Smooth muscle cell (in vitro differentiated cells): ENCODE measurements at regions not wholly inside any gene's neighbourhood (a gene's known extent, or its start where the extent isn't known, plus 50 kb on each side); places are given as distances from the start of the nearest gene placed in this dataset.

Source experiments
- DNase-seq: peaks from one replicate; lab custom pipeline; 2025; ENCODE audit not compliant: unreplicated experiment; lab: John Stamatoyannopoulos, UW
- H2AFZ ChIP-seq: fragments of 200-600 bp; sonication (generic); 2 replicates; pipeline ENCODE4 v1.6.0; 2016; ENCODE audit warnings: antibody characterized with exemption, low read depth, mild to moderate bottlenecking
- H3F3A ChIP-seq: fragments of 200-600 bp; sonication (generic); 2 replicates; pipeline ENCODE4 v1.6.0; 2017; ENCODE audit warnings: antibody characterized with exemption, low read depth
- H3K27ac ChIP-seq: fragments of 200-600 bp; sonication (generic); 2 replicates; pipeline ENCODE4 v1.5.1; 2016; ENCODE audit warnings: low read depth, mild to moderate bottlenecking
- H3K27me3 ChIP-seq: fragments of 200-600 bp; sonication (generic); 2 replicates; pipeline ENCODE4 v1.6.1; 2016; ENCODE audit warnings: low read depth, mild to moderate bottlenecking
- H3K36me3 ChIP-seq: fragments of 200-600 bp; sonication (generic); 2 replicates; pipeline ENCODE4 v1.5.1; 2016; ENCODE audit warnings: low read depth
- H3K4me1 ChIP-seq: fragments of 200-600 bp; sonication (generic); 2 replicates; pipeline ENCODE4 v1.5.1; 2016; ENCODE audit warnings: low read depth
- H3K4me2 ChIP-seq: fragments of 200-600 bp; sonication (generic); 2 replicates; pipeline ENCODE4 v1.6.0; 2016; ENCODE audit warnings: mild to moderate bottlenecking
- H3K4me3 ChIP-seq: fragments of 200-600 bp; sonication (generic); 2 replicates; pipeline ENCODE4 v1.5.1; 2016; ENCODE audit warnings: mild to moderate bottlenecking
- H3K79me2 ChIP-seq: fragments of 200-600 bp; sonication (generic); 2 replicates; pipeline ENCODE4 v1.6.0; 2016; ENCODE audit warnings: low read depth, mild to moderate bottlenecking
- H3K9ac ChIP-seq: fragments of 200-600 bp; sonication (generic); 2 replicates; pipeline ENCODE4 v1.6.0; 2016; ENCODE audit warnings: low read depth
- H3K9me3 ChIP-seq: fragments of 200-600 bp; sonication (generic); replicated peaks from 2 replicates; pipeline ENCODE4 v1.5.1; 2016; ENCODE audit warnings: low read depth
- H4K20me1 ChIP-seq: fragments of 200-600 bp; sonication (generic); 2 replicates; pipeline ENCODE4 v1.6.0; 2016; ENCODE audit warnings: low read depth
- WGBS: methylation state at CpG from one replicate; pipeline ENCODE4 v1.1.7; 2016; ENCODE audit warnings: low lambda C conversion rate; 5-methylcytosine and 5-hydroxymethylcytosine counted together
- TF ChIP-seq, protein P1 (sequence below): fragments of 200-600 bp; sonication (generic); IDR thresholded peaks from 2 replicates; pipeline ENCODE4 v1.5.1; 2017; ENCODE audit warnings: borderline replicate concordance, mild to moderate bottlenecking, antibody characterized with exemption; ENCODE audit not compliant: insufficient read depth, poor library complexity, severe bottlenecking

DNA sequence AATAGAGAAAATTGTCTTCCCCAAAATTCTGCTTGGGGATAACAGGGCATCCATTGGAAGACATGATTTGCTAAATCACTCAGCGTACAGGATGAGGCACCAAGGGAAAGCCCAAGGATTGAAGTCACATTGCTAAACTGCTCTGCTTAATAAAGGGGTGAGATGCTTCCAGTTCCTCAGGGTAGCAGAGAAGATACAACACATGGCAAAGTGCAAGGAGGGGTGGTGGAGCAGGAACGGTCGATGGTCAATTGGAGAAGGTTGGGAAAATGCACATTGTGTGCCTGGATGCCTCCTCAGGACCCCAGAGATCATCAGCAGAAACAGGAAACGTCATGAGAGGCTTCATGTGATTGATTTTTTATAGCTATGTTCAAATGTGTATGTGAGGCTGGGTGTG is 116.3 kb upstream of the SOX1 start:
- Histone ChIP-seq H4K20me1 (no peaks in the 10 kb centered on the region), H3K27ac (no peak overlapping the region), H2AFZ (no peak overlapping the region), H3K79me2 (no peaks in the 10 kb centered on the region), H3K9ac (no peak overlapping the region), H3K4me3 (no peak overlapping the region), H3K4me2 (no peak overlapping the region), H3K4me1 (no peaks in the 10 kb centered on the region), H3K36me3 (no peaks in the 10 kb centered on the region), H3F3A (no peaks in the 10 kb centered on the region), H3K27me3 (no peaks in the 10 kb centered on the region), H3K9me3 (no peaks in the 10 kb centered on the region)
- TF ChIP-seq, protein P1, sequence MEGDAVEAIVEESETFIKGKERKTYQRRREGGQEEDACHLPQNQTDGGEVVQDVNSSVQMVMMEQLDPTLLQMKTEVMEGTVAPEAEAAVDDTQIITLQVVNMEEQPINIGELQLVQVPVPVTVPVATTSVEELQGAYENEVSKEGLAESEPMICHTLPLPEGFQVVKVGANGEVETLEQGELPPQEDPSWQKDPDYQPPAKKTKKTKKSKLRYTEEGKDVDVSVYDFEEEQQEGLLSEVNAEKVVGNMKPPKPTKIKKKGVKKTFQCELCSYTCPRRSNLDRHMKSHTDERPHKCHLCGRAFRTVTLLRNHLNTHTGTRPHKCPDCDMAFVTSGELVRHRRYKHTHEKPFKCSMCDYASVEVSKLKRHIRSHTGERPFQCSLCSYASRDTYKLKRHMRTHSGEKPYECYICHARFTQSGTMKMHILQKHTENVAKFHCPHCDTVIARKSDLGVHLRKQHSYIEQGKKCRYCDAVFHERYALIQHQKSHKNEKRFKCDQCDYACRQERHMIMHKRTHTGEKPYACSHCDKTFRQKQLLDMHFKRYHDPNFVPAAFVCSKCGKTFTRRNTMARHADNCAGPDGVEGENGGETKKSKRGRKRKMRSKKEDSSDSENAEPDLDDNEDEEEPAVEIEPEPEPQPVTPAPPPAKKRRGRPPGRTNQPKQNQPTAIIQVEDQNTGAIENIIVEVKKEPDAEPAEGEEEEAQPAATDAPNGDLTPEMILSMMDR: no peak
- 80% methylated on average over 4 of the region's 4 CpGs for WGBS
- no peak for DNase-seq

DNA sequence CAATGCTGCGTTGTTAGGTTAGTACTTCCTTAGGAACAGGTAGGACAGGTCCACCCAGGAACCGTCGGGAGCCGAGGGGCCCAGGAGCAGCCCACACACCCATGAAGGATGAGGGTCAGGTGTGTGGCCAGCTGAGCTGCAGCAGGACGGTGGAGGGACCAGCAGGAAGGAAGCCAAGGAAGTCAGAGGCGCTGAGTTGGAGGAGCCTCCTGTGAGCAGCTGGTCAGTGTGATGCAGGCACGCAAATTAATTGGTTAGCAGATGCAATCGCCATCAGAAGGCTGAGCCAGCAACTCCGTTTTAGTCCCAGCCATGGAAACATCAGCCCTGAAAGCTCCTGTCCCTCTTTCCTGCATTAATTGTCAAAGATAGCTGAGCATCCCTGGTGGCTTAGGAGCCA is 114.9 kb upstream of the SOX1 start:
- Histone ChIP-seq H3K9me3 (no peaks in the 10 kb centered on the region), H3K27me3 (no peaks in the 10 kb centered on the region), H4K20me1 (no peaks in the 10 kb centered on the region), H3K79me2 (no peaks in the 10 kb centered on the region), H3K4me2 (no peak overlapping the region), H3K4me3 (no peak overlapping the region), H3K27ac (no peak overlapping the region), H3F3A (no peaks in the 10 kb centered on the region), H3K4me1 (no peaks in the 10 kb centered on the region), H3K36me3 (no peaks in the 10 kb centered on the region), H3K9ac (no peak overlapping the region), H2AFZ (no peak overlapping the region)
- TF ChIP-seq, protein P1: no peak
- WGBS: 83% methylated on average over 9 of the region's 9 CpGs
- DNase-seq: no peak

DNA sequence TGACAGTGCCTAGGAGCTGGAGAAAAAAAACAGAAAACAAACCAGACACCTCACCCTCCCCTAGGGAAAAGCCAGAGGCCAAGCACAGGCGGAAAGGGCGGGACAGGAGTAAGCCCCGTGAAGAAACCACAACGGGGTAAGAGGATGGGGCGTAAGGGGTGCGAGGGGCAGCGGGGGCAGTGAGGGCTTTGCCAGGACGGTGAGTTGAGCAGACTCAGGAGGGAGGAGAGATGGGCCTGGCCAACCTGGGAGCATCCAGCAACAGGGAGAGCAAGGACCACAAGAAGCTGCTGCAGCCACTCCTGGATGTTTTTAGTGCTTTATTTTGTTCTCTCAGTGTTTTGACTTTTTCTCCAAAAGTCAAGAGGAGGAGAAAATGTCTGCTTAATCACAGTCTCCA is 114.1 kb upstream of the SOX1 start:
- Histone ChIP-seq H3K9me3 (no peaks in the 10 kb centered on the region), H4K20me1 (no peaks in the 10 kb centered on the region), H2AFZ (no peak overlapping the region), H3K9ac (no peak overlapping the region), H3F3A (no peaks in the 10 kb centered on the region), H3K4me1 (no peaks in the 10 kb centered on the region), H3K27me3 (no peaks in the 10 kb centered on the region), H3K4me2 (no peak overlapping the region), H3K4me3 (no peak overlapping the region), H3K36me3 (no peaks in the 10 kb centered on the region), H3K27ac (no peak overlapping the region), H3K79me2 (no peaks in the 10 kb centered on the region)
- no peak for DNase-seq
- TF ChIP-seq, protein P1: no peak
- WGBS: 88% methylated on average over 7 of the region's 8 CpGs

DNA sequence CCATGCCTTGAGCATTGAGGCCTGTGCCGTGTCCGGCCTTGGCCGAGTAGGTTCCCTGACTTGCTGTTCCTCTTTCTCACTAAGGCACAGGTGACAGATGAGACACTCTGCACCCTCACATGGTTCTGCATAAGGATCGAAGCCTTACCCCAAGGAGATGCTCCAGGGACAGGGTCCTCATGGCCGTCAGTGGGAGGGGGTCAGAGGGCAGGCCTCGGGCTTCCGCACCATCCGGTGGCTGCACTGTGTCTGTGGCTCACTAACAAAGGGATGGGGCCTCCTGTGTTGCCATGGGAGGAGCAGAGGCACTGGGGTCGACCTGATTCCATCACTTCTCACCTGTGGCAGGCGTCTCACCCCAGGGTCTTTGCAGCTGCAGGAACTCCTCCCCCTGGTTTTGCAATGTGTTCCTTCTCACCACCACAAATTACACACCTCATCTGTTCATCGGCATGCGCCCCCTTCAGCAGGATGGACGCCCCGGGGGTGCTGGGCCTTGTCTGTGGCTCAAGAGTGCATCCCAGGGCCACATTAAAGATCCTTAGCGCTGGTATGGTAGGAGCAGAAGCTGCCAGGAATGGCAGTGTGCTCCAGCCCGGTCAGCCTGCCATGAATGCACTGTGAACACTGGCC is 113.3 kb upstream of the SOX1 start:
- WGBS: 91% methylated on average over 16 of the region's 16 CpGs
- Histone ChIP-seq H3K9me3 (no peaks in the 10 kb centered on the region), H3K27me3 (no peaks in the 10 kb centered on the region)

More for the DNA sequence above, 113.3 kb upstream of the SOX1 start:
- Histone ChIP-seq H3F3A (no peaks in the 10 kb centered on the region), H3K9ac (no peak overlapping the region), H3K79me2 (no peaks in the 10 kb centered on the region), H3K27ac (no peak overlapping the region), H3K4me2 (no peak overlapping the region), H3K4me1 (no peaks in the 10 kb centered on the region), H2AFZ (no peak overlapping the region), H3K36me3 (no peaks in the 10 kb centered on the region), H3K4me3 (no peak overlapping the region), H4K20me1 (no peaks in the 10 kb centered on the region)
- DNase-seq: no peak
- TF ChIP-seq, protein P1: no peak
